Right lobe of liver (tissue), 4 donors: ENCODE measurements at regions not wholly inside any gene's neighbourhood (a gene's known extent, or its start where the extent isn't known, plus 50 kb on each side); places are given as distances from the start of the nearest gene placed in this dataset.

Source experiments
- CTCF ChIP-seq, 4 donors: fragments of 200-600 bp in 3 of 4; fragments of 450-650 bp in 1 of 4; IDR thresholded peaks; one replicate each; pipeline versions ENCODE4 v1.5.1 to v1.8.0; 2016 to 2022; ENCODE audit warnings: antibody characterized with exemption in 4 of 4, mild to moderate bottlenecking in 2 of 4
- POLR2A ChIP-seq: fragments of 450-650 bp; IDR thresholded peaks from one replicate; pipeline ENCODE4 v1.6.1; 2017; ENCODE audit warnings: antibody characterized with exemption, mild to moderate bottlenecking
- donor health status: DM: no; HTN: no; CAD: no.
- donor health status: DM: no; HTN: no; CAD: no.
- donor health status: DM: no; HTN: yes; CAD: no.

- TF ChIP-seq CTCF (IDR thresholded peaks at IDR 0.05) (no peak), POLR2A (no peak)
Measured at GRCh38 chr1:113259988-113260387, 130.3 kb upstream of the MAGI3 start.
